Prostate gland (tissue), 2 donors: ENCODE measurements at regions not wholly inside any gene's neighbourhood (a gene's known extent, or its start where the extent isn't known, plus 50 kb on each side); places are given as distances from the start of the nearest gene placed in this dataset.

Source experiments
- POLR2A ChIP-seq: fragments of 450-650 bp; IDR thresholded peaks from one replicate; pipeline ENCODE4 v1.6.1; 2016; ENCODE audit warnings: antibody characterized with exemption, mild to moderate bottlenecking
- POLR2AphosphoS5 ChIP-seq: sonication (generic); formaldehyde crosslinking; IDR thresholded peaks from one replicate; pipeline ENCODE4 v1.6.1; 2017; ENCODE audit warnings: antibody characterized with exemption
- TF ChIP-seq, protein P1 (sequence below), 4 experiments: fragments of 200-600 bp in 2 of 4; fragments of 450-650 bp in 2 of 4; sonication (generic) in 2 of 4; IDR thresholded peaks; 1 replicate in 3 of 4; 2 replicates in 1 of 4; pipeline ENCODE4 v1.5.1; 2016 to 2019; ENCODE audit warnings: antibody characterized with exemption in 4 of 4, mild to moderate bottlenecking in 2 of 4, moderate library complexity in 2 of 4

DNA sequence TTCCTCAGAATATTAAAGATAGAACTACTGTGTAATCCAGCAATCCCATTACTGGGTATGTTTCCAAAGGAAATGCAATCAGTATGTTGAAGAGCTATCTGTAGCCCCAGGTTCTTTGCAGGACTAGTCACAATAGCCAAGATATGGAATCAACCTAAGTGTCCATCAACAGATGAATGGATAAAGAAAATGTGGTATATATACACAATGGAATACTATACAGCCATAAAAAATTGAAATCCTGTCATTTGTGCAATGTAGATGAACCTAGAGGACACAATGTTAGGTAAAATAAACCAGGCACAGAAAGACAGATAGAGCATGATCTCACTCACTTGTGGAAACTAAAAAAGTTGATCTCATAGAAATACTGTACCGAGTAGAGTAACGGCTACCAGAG is 306.0 kb upstream of the MARCKS start:
- TF ChIP-seq POLR2A, result no peak
- TF ChIP-seq, protein P1, sequence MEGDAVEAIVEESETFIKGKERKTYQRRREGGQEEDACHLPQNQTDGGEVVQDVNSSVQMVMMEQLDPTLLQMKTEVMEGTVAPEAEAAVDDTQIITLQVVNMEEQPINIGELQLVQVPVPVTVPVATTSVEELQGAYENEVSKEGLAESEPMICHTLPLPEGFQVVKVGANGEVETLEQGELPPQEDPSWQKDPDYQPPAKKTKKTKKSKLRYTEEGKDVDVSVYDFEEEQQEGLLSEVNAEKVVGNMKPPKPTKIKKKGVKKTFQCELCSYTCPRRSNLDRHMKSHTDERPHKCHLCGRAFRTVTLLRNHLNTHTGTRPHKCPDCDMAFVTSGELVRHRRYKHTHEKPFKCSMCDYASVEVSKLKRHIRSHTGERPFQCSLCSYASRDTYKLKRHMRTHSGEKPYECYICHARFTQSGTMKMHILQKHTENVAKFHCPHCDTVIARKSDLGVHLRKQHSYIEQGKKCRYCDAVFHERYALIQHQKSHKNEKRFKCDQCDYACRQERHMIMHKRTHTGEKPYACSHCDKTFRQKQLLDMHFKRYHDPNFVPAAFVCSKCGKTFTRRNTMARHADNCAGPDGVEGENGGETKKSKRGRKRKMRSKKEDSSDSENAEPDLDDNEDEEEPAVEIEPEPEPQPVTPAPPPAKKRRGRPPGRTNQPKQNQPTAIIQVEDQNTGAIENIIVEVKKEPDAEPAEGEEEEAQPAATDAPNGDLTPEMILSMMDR (IDR thresholded peaks at IDR 0.05), result no peak
- TF ChIP-seq POLR2AphosphoS5, result no peak
